Liver (tissue), 8 donors: ENCODE measurements at regions not wholly inside any gene's neighbourhood (a gene's known extent, or its start where the extent isn't known, plus 50 kb on each side); places are given as distances from the start of the nearest gene placed in this dataset.
"Not testable (repeated sequence)": the region's sequence is repeated elsewhere in the genome, so short reads cannot be mapped to it uniquely, and the experiment has no call there.

ENCODE experiments used
- DNase-seq: peaks from one replicate; pipeline ENCODE4 v3.0.0-alpha.2; 2017; ENCODE audit warnings: low spot score
- H3K27ac ChIP-seq, 2 donors: one replicate each; pipeline ENCODE4 v1.7.0; 2013; ENCODE audit warnings: inconsistent platforms in 2 of 2, low read length in 2 of 2, control low read depth in 1 of 2, low read depth in 1 of 2, mild to moderate bottlenecking in 1 of 2
- H3K27me3 ChIP-seq, 4 donors: one replicate each; pipeline versions ENCODE4 v1.6.1 to v1.7.0; 2013; ENCODE audit warnings: low read length in 3 of 4, inconsistent platforms in 1 of 4, mild to moderate bottlenecking in 1 of 4, moderate library complexity in 1 of 4; ENCODE audit not compliant: control insufficient read depth in 4 of 4, insufficient read depth in 4 of 4
- H3K36me3 ChIP-seq, 4 donors: one replicate each; pipeline versions ENCODE4 v1.6.1 to v1.7.0; 2013; ENCODE audit warnings: low read length in 3 of 4, mild to moderate bottlenecking in 3 of 4, low read depth in 1 of 4, moderate library complexity in 1 of 4; ENCODE audit not compliant: control insufficient read depth in 4 of 4, insufficient read depth in 3 of 4
- H3K4me1 ChIP-seq, 4 donors: one replicate each; pipeline versions ENCODE4 v1.6.1 to v1.7.0; 2013; ENCODE audit warnings: low read length in 3 of 4, mild to moderate bottlenecking in 3 of 4, moderate library complexity in 1 of 4; ENCODE audit not compliant: control insufficient read depth in 4 of 4, insufficient read depth in 4 of 4
- H3K4me3 ChIP-seq, 3 donors: one replicate each; pipeline versions ENCODE4 v1.6.1 to v1.7.0; 2013; ENCODE audit warnings: low read length in 3 of 3, control low read depth in 1 of 3, low read depth in 1 of 3, mild to moderate bottlenecking in 1 of 3
- H3K9ac ChIP-seq, 2 donors: one replicate each; pipeline ENCODE4 v1.7.0; 2013; ENCODE audit warnings: low read length in 2 of 2, mild to moderate bottlenecking in 2 of 2, moderate library complexity in 2 of 2, control low read depth in 1 of 2, low read depth in 1 of 2
- H3K9me3 ChIP-seq, 4 donors: one replicate each; pipeline versions ENCODE4 v1.6.1 to v1.7.0; 2013; ENCODE audit warnings: low read length in 3 of 4; ENCODE audit not compliant: control insufficient read depth in 4 of 4
- ATF3 ChIP-seq: IDR thresholded peaks from 2 replicates; pipeline ENCODE4 v1.6.1; 2016; ENCODE audit warnings: antibody characterized with exemption
- FOXA1 ChIP-seq: IDR thresholded peaks from 2 replicates; pipeline ENCODE4 v1.6.1; 2016; ENCODE audit warnings: antibody characterized with exemption
- GABPA ChIP-seq, 2 donors: IDR thresholded peaks in 1 of 2; conservative IDR thresholded peaks in 1 of 2; 2 replicates each; pipeline ENCODE4 v1.6.1; 2016; ENCODE audit warnings: antibody characterized with exemption in 2 of 2, mild to moderate bottlenecking in 1 of 2, moderate library complexity in 1 of 2
- HNF4A ChIP-seq, 2 donors: conservative IDR thresholded peaks; 2 replicates each; pipeline ENCODE4 v1.6.1; 2016; ENCODE audit warnings: antibody characterized with exemption in 2 of 2, mild to moderate bottlenecking in 2 of 2
- HNF4G ChIP-seq: IDR thresholded peaks from 2 replicates; pipeline ENCODE4 v1.6.1; 2016; ENCODE audit warnings: antibody characterized with exemption
- NR2F2 ChIP-seq: IDR thresholded peaks from 2 replicates; pipeline ENCODE4 v1.6.1; 2016; ENCODE audit warnings: antibody characterized with exemption
- RAD21 ChIP-seq, 2 donors: IDR thresholded peaks; 2 replicates each; pipeline ENCODE4 v1.6.1; 2016; ENCODE audit warnings: antibody characterized with exemption in 2 of 2, mild to moderate bottlenecking in 2 of 2
- TAF1 ChIP-seq: conservative IDR thresholded peaks from 2 replicates; pipeline ENCODE4 v1.6.1; 2016; ENCODE audit warnings: antibody characterized with exemption, mild to moderate bottlenecking
- YY1 ChIP-seq: IDR thresholded peaks from 2 replicates; pipeline ENCODE4 v1.6.1; 2016; ENCODE audit warnings: antibody characterized with exemption, mild to moderate bottlenecking
- WGBS: extraction: QIAGEN DNeasy Blood & Tissue Kit; methylation state at CpG from one replicate; pipeline ENCODE4 v1.1.7; 2013; 5-methylcytosine and 5-hydroxymethylcytosine counted together
- TF ChIP-seq, protein P1 (sequence below): IDR thresholded peaks from 2 replicates; pipeline ENCODE4 v1.6.1; 2016; ENCODE audit warnings: antibody characterized with exemption
- TF ChIP-seq, protein P2 (sequence below): fragments of 150-350 bp; IDR thresholded peaks from 2 replicates; pipeline ENCODE4 v1.5.1; 2017; ENCODE audit warnings: improper control_type of control experiment, low read depth, low read length; ENCODE audit not compliant: missing input control
- TF ChIP-seq, protein P3 (sequence below): IDR thresholded peaks from 2 replicates; pipeline ENCODE4 v1.6.1; 2016; ENCODE audit warnings: antibody characterized with exemption, mild to moderate bottlenecking
- donor health status: healthy.
- donor health status: healthy.
- donor health status: healthy.
- donor health status: healthy.
- donor health status: healthy.

DNA sequence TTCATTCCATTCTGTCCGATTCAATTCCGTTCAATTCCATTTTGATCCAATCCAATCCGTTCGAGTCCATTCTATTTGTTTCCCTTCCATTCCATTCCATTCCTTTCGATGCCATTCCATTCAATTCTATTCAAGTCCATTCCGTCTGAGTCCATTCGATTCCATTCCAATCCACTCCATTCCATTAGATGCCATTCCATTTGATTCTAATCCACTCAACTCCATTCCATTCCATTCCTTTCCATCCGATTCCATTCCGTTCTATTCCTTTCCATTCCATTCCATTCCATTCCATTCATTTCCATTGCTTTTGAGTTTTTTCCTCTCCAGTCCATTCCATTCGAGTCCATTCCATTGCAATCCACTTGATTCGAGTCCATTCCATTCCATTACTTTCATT is 2589.3 kb upstream of the TPTE start:
- Histone ChIP-seq H3K9me3 (peaks cover 40 to 88% (median 62%) of the 10 kb centered on the region in 4 donors), H3K4me3 (peak overlapping the region in 1 of 3 donors; percentile 21)
- not testable (repeated sequence) for H3K36me3 ChIP-seq, H3K9ac ChIP-seq, H3K27me3 ChIP-seq, H3K27ac ChIP-seq, H3K4me1 ChIP-seq, DNase-seq
- WGBS: 66% methylated on average over 11 of the region's 11 CpGs

- H3K4me1 ChIP-seq, H3K36me3 ChIP-seq, H3K27ac ChIP-seq, H3K9ac ChIP-seq, DNase-seq, H3K27me3 ChIP-seq: not testable (repeated sequence)
- 67% methylated on average over 14 of the region's 14 CpGs for WGBS
- Histone ChIP-seq H3K4me3 (peak overlapping the region in 1 of 3 donors; percentile 37), H3K9me3 (peaks cover 37 to 88% (median 63%) of the 10 kb centered on the region in 4 donors)
Observed at GRCh38 chr21:7932834-7933233, 2588.5 kb upstream of the TPTE start.

DNA sequence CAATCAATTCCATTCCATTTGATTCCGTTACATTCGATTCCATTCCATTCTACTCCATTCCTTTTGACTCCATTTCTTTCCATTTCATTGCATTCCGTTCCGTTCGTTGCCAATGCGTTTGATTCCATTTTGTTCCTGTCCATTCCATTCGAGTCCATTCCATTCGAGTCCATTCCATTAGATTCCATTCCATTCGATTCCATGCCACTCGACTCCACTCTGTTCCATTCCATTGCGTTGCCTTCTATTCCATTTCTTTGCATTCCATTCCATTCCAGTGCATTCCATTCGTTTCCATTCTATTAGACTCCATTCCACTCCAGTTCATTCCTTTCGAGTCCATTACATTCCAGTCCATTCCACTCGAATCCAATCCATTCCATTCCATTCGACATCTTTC is 2587.5 kb upstream of the TPTE start:
- no peaks in the 10 kb centered on the region for H3K27me3 ChIP-seq
- H3K4me1 ChIP-seq: no peaks in the 10 kb centered on the region
- 68% methylated on average over 15 of the region's 15 CpGs for WGBS
- DNase-seq: no peak
- peak overlapping the region in 2 of 3 donors; percentile 0 to 3 for H3K4me3 ChIP-seq
- H3K9ac ChIP-seq: no peak overlapping the region
- peaks cover 40 to 87% (median 66%) of the 10 kb centered on the region in 4 donors for H3K9me3 ChIP-seq
- no peak for TF ChIP-seq HNF4A (conservative IDR thresholded peaks at IDR 0.05)
- no peak for TF ChIP-seq YY1
- TF ChIP-seq, protein P1, sequence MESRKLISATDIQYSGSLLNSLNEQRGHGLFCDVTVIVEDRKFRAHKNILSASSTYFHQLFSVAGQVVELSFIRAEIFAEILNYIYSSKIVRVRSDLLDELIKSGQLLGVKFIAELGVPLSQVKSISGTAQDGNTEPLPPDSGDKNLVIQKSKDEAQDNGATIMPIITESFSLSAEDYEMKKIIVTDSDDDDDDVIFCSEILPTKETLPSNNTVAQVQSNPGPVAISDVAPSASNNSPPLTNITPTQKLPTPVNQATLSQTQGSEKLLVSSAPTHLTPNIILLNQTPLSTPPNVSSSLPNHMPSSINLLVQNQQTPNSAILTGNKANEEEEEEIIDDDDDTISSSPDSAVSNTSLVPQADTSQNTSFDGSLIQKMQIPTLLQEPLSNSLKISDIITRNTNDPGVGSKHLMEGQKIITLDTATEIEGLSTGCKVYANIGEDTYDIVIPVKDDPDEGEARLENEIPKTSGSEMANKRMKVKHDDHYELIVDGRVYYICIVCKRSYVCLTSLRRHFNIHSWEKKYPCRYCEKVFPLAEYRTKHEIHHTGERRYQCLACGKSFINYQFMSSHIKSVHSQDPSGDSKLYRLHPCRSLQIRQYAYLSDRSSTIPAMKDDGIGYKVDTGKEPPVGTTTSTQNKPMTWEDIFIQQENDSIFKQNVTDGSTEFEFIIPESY: no peak
- TF ChIP-seq GABPA (IDR thresholded peaks at IDR 0.05 in 1 of 2, conservative IDR thresholded peaks at IDR 0.05 in 1 of 2): no peak
- no peak for TF ChIP-seq HNF4G
- TF ChIP-seq, protein P2, sequence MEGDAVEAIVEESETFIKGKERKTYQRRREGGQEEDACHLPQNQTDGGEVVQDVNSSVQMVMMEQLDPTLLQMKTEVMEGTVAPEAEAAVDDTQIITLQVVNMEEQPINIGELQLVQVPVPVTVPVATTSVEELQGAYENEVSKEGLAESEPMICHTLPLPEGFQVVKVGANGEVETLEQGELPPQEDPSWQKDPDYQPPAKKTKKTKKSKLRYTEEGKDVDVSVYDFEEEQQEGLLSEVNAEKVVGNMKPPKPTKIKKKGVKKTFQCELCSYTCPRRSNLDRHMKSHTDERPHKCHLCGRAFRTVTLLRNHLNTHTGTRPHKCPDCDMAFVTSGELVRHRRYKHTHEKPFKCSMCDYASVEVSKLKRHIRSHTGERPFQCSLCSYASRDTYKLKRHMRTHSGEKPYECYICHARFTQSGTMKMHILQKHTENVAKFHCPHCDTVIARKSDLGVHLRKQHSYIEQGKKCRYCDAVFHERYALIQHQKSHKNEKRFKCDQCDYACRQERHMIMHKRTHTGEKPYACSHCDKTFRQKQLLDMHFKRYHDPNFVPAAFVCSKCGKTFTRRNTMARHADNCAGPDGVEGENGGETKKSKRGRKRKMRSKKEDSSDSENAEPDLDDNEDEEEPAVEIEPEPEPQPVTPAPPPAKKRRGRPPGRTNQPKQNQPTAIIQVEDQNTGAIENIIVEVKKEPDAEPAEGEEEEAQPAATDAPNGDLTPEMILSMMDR: no peak
- TF ChIP-seq RAD21 (IDR thresholded peaks at IDR 0.05): no peak
- no peak for TF ChIP-seq TAF1
- TF ChIP-seq, protein P3, sequence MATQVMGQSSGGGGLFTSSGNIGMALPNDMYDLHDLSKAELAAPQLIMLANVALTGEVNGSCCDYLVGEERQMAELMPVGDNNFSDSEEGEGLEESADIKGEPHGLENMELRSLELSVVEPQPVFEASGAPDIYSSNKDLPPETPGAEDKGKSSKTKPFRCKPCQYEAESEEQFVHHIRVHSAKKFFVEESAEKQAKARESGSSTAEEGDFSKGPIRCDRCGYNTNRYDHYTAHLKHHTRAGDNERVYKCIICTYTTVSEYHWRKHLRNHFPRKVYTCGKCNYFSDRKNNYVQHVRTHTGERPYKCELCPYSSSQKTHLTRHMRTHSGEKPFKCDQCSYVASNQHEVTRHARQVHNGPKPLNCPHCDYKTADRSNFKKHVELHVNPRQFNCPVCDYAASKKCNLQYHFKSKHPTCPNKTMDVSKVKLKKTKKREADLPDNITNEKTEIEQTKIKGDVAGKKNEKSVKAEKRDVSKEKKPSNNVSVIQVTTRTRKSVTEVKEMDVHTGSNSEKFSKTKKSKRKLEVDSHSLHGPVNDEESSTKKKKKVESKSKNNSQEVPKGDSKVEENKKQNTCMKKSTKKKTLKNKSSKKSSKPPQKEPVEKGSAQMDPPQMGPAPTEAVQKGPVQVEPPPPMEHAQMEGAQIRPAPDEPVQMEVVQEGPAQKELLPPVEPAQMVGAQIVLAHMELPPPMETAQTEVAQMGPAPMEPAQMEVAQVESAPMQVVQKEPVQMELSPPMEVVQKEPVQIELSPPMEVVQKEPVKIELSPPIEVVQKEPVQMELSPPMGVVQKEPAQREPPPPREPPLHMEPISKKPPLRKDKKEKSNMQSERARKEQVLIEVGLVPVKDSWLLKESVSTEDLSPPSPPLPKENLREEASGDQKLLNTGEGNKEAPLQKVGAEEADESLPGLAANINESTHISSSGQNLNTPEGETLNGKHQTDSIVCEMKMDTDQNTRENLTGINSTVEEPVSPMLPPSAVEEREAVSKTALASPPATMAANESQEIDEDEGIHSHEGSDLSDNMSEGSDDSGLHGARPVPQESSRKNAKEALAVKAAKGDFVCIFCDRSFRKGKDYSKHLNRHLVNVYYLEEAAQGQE: no peak
- TF ChIP-seq ATF3: no peak
- TF ChIP-seq FOXA1: no peak
- no peak for TF ChIP-seq NR2F2
- no peak overlapping the region for H3K27ac ChIP-seq
- H3K36me3 ChIP-seq: no peaks in the 10 kb centered on the region

- 68% methylated on average over 13 of the region's 13 CpGs for WGBS
- not testable (repeated sequence) for DNase-seq, H3K36me3 ChIP-seq, H3K27me3 ChIP-seq, H3K9ac ChIP-seq, H3K4me1 ChIP-seq, H3K27ac ChIP-seq
- H3K4me3 ChIP-seq: peak overlapping the region in 1 of 3 donors; percentile 36
- H3K9me3 ChIP-seq: peaks cover 44 to 94% (median 70%) of the 10 kb centered on the region in 4 donors
Observed at GRCh38 chr21:7937297-7937696, 2584.1 kb upstream of the TPTE start.

GRCh38 chr21:7938223-7938622 is 2583.2 kb upstream of the TPTE start:
- H3K4me1 ChIP-seq, H3K36me3 ChIP-seq, H3K27ac ChIP-seq, DNase-seq, H3K27me3 ChIP-seq, H3K9ac ChIP-seq: not testable (repeated sequence)
- 68% methylated on average over 9 of the region's 9 CpGs for WGBS
- Histone ChIP-seq H3K9me3 (peaks cover 45 to 94% (median 73%) of the 10 kb centered on the region in 4 donors), H3K4me3 (peak overlapping the region in 2 of 3 donors; percentile 0 to 36)
